Fibroblast of peridontal ligament (primary cell): ENCODE measurements at regions not wholly inside any gene's neighbourhood (a gene's known extent, or its start where the extent isn't known, plus 50 kb on each side); places are given as distances from the start of the nearest gene placed in this dataset.
"Not testable (repeated sequence)": the region's sequence is repeated elsewhere in the genome, so short reads cannot be mapped to it uniquely, and the experiment has no call there.

Experiments used
- DNase-seq: peaks from one replicate; pipeline ENCODE4 v3.0.0-alpha.2; 2010; ENCODE audit errors: extremely low read depth

DNA sequence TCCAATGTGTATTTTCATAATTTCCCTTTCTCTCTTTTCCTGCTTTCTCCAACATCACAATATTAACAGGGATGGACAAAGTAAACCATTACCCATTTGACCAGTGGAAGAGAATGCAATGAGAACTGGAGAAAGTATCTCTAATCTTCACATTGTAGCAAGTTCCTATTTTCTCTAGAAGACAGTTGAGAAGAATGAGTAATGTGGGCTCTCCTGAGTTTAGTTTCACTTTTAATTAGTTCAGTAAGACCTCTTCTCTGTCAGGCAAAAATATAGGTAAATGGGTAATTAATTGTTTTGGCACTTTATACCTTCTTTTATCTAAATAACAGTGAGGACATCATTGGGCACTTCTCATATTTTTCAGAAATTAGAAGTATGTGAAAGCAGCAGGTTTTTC lies 602.0 kb downstream of the GLUD2 start:
- DNase-seq = no peak

DNA sequence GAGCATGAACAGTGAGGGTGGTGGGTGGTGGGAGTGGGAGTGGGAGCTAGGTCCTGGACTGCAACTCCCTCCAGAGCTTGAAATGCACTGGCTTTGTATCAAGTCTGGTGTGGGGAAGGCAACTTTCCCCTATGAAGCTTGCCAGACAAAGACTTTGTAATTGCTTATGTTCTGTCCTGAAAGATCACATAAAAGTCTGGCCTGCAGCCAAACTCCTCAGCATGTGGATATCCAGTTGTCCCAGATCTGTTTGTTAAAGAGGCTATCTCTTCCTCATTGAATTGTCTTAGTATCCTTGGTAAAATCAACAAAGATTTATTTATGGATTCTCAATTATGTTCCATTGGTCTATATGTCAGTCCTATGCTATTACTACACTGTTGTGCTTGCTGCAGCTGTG lies 607.9 kb downstream of the GLUD2 start:
- DNase-seq = no peak

DNA sequence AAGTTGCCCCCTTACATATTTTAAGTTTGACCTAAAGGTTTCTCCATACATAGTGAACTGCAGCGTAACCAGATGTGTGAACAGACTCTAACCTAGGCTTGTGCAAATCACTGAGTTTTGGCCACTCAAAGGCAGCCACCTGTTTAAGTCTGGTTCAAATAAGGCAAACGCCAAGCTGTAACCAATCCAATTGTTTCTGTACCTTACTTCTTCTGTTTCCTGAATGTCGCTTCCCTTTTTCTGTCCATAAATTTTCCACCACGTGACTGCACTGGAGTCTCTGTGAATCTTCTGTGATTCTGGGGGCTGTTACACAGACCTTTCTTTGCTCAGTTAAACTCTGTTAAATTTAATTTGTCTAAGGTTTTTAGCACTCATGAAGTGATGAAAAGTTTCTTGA lies 618.8 kb downstream of the GLUD2 start:
- DNase-seq = no peak

DNA sequence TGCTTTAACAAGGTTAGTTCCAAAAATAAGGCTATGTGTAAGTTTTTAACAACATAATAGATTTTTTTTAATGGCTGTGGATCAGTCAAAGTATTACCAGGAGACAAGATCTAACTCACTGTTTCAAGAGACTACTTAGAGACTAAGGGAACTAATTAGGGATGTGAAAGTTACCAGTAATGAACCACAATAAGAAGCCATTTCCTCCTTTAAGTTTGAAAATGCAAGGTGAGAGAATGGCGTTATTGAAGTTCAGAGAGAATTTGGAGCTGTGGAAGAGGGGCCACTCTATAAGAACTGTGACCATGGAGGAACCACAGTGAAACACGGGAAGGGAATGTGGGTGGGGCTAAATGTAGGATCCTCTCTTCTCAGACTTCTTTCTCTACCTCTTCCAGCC lies 624.2 kb downstream of the GLUD2 start:
- no peak for DNase-seq

DNA sequence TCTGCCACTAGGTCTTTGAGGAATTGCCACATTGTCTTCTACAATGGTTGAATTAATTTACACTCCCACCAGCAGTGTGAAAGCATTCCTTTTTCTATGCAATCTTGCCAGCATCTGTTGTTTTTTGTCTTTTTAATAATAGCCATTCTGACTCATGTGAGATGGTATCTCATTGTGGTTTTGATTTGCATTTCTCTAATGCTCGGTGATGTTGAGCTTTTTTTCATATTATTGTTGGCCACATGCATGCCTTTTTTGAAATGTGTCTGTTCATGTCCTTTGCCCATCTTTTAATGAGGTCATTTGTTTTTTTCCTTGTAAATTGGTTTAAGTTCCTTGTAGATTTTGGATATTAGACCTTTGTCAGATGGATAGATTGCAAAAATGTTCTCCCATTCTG lies 661.8 kb downstream of the GLUD2 start:
- not testable (repeated sequence) for DNase-seq

DNA sequence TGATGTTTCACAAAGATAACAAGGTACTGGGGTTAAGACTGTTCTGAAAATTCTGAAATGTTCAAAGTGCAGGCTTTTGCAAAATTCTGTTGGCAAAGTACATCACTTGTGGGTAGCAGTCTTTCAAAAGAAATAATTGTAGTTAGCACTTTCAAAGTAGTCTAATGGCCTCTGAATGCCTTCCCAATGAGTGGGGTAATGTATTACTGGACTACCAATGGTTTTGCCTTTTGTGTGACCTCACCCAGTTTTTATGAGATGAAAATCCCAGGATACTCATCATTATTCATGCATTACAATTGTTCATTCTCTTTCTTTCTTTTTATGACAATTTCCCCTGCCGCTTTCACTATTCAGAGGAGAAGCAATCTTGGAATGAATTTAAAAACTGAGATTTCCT lies 686.1 kb downstream of the GLUD2 start:
- DNase-seq = no peak

DNA sequence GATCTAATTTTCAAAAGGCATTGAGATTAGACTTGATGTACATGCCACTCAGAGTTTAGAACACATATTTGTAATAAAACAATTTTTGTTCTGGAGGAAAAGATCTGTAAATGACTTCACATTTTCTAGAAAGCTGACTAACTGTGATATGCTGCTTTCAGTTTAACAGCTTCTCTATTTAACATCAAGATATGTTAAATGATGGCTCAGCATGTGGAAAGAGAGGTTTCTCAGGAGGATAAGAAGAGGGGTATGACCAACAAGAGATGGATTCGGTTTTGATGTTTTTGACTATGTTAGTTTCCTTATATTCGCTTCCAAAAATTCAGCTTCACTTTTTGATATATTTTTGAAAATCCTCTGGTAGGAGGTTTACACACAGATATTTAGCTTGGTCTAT lies 698.7 kb downstream of the GLUD2 start:
- no peak for DNase-seq

DNA sequence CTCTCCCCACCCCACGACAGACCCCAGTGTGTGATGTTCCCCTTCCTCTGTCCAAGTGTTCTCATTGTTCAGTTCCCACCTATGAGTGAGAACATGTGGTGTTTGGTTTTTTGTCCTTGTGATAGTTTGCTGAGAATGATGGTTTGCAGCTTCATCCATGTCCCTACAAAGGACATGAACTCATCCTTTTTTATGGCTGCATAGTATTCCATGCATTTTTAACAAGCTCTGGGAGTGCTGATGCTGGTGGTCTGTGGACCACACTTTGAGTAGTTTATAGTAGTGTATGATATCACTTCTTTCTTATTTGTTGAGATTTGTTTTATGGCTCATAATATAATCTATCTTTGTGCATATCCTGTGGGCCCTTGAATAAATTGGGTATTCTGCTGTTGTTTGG lies 706.2 kb downstream of the GLUD2 start:
- not testable (repeated sequence) for DNase-seq

DNA sequence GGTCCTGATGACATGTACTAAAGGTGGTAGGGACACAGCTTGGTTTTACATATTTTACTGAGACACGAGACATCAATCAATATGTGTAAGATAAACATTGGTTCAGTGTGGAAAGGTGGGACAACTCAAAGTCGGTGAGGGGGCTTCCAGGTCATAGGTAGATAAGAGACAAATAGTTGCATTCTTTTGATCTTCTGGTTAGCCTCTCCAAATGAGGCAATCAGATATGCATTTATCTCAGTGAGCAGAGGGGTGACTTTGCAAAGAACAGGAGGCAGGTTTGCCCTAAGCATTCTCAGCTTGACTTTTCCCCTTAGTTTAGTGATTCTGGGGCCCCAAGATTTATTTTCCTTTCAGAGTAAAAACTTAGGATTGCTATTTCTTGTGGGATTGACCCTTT lies 706.9 kb downstream of the GLUD2 start:
- no peak for DNase-seq

DNA sequence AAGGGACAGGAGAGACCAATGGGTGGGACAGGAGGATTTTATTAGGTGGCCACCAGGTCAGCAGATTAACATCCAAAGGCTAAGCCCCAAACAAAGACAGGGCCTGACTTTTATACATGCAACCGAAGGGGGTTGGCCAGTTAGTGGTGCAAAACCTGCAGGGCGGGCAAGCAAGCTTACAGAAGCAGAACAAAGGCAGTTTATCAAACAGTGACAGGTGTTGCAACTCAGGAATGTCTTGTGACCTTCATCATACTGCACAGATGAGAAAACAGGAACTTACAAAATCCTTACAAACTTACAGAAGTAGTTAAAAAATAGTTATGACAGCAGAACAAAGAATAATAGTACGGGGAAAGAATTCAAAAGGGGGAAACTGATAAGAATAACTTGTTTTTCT lies 708.1 kb downstream of the GLUD2 start:
- no peak for DNase-seq

DNA sequence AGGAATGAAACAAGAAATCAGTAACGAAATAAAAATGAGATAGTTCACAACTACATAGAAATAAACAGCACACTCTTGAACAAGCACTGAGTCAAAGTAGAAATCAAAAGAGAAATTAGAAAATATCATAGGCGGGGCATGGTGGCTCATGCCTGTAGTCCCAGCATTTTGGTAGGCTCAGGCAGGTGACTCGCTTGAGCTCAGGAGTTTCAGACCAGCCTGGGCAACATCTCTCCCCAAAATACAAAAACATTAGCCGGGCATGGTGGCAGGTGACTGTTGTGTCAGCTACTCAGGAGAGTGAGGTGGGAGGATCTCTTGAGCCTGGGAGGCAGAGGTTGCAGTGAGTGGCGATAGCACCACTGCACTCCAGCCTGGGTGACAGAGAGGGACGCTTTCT lies 714.4 kb downstream of the GLUD2 start:
- no peak for DNase-seq

DNA sequence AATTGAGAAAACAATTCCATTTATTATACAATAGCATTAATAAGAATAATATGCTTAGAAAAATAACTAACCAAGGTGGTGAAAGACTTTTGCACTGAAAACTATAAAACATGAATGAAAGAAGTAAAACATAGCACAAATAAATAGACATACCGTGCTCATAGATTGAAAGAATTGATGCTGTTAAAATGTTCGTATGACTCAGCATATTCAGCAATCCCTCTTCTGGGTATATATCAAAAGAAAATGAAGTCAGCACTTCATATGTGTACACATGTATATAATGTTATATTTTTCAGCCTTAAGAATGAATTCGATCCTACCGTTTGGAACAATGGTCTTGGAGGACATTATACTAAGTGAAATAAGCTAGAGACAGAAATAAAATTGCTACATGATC lies 716.3 kb downstream of the GLUD2 start:
- no peak for DNase-seq

DNA sequence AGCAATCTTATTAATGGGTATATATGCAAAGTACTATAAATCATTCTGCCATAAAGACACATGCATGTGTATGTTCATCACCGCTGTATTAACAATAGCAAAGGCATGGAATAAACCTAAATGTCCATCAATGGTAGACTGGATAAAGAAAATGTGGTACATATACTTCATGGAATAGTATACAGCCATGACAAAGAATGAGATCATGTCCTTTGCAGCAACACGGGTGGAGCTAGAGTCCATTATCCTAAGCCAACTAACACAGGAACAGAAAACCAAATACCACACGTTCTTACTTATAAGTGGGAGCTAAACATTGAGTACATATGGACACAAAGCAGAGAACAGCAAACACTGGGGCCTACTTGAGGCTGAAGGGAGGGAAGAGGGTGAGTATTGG lies 720.8 kb downstream of the GLUD2 start:
- DNase-seq = not testable (repeated sequence)

DNA sequence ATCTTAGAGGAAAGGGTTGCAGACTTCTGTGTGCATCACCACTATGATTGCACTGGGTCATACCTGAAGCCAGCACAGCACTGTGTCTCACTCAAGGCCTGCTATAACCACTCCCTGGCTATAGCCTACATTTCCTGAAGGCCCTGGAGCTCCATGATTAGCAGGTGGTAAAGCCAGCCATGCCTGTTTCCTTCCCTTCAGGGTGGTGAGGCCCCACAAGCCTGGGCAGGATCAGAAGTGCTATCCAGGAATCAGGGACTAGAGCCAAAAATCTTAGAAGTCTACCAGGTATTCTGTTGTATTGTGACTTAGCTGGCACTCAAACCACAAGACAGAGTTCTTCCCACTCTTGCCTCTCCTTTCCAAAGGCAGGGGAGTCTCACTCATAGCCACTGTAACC lies 734.6 kb downstream of the GLUD2 start:
- no peak for DNase-seq

DNA sequence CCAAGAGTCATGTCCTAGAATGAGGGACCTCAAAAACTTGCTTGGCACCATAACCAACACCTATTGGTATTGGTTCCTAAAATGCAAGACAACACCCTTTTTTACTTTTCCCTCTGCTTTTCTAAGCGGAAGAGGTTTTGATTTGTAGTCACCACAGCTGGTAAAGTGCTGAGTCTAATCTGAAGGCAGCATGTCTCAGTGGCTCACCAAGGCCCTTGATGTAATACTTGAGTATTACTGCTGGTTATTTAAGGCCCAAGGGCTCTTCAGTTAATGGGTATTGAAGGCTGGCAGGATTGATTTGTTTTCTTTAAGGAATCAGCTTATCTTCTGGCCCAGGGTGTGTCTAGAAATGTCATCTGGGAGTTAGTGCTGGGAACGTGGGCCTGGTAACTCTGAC lies 735.1 kb downstream of the GLUD2 start:
- no peak for DNase-seq

DNA sequence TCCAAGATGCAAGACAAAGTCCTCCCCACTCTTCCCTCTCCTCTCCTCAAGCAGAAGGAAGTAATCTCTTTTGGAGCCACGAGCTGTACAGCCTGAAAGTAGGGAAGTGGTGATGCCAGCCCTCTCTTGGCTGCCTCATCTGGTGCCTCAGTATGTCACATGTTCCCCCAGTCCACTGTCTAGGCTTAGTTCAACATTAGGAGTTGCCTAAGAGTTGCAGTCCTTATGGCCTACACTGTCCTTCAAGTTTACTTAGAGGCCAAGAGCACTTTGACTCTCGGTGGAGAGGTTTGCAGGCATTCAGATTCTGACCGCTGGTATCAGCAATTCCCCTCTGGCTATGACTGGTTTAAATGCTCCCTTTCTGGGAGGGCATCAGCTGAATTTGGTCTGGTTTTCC lies 735.6 kb downstream of the GLUD2 start:
- no peak for DNase-seq

DNA sequence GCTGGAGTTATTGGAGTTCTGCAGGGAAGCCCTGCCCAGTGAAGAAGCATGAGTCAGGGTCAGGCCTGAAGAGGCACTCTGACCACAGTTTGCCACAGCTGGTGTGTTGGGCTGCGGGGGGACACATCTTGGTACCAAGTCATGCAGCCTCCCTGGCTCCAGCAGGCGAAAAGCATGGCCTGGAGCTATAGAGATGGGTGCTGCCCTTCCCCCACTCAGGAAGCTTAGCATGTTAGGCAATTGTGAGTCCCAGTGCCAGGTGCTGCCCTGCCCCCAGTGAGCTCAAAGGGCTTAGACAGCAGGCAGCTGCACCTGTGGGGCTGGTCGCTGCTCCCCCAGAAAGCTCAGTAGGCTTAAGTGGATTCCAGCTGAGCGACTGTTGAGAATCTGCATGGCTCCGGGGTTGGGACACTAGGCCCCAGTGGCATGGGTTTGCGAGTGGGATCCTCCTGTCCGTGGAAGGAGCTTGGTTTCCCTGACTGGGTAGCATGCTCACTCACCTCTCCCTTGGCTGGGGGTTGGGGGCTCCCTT lies 755.5 kb downstream of the GLUD2 start:
- DNase-seq = no peak

DNA sequence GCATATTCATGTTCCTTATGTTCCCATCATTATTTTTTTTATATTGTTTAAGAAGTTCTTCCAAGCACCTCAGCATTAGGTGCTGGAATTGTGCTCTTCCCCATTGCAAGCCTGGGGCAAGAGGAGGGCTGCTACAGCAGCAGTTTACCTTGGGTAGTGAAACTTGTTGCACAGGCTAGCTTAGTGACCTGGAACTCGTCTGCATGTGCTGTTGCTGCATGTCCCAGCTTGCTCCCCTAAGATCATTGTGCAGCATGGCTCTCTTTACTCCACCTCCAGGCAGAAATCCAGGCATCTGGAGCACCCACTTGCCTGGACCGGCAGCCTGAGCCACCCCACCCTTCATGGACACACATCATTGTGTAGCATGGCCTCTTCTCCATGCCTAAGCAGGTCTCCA lies 776.0 kb downstream of the GLUD2 start:
- no peak for DNase-seq

DNA sequence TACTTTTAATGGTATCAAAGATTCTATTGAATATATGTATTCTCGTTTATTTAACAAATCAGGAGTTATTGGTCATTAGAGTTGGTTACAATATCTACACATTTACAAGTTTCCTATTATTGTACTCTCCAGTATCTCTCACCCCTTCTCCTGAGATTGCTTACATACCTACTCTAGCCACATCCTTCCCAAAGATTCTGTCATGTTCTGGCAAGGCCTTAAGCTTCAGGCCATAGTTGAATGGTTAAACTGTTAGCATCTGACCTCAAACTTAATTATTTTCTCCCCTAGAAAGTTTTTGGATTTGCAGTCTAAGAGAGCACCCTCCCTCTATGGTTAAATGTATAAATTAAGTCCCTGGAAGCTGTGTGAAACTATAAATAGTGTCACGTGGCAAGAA lies 784.2 kb downstream of the GLUD2 start:
- no peak for DNase-seq

DNA sequence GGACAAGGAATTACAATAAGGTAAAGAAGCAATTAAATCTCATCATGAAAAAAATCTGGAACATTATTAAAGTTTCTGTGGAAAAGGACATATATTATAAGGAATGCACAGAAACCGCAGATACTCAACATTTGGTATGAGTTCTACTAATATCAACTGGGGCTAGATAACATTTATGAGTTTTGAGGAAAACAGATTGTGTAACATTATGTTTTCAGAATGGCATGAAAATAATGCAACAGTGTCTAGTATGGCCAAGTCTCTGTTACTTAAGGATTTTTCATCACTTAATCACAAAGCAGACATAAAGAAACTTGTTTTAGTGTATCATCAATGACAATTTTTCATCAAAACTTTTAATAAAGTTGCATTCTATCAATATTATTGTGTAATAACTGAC lies 785.0 kb downstream of the GLUD2 start:
- no peak for DNase-seq

DNA sequence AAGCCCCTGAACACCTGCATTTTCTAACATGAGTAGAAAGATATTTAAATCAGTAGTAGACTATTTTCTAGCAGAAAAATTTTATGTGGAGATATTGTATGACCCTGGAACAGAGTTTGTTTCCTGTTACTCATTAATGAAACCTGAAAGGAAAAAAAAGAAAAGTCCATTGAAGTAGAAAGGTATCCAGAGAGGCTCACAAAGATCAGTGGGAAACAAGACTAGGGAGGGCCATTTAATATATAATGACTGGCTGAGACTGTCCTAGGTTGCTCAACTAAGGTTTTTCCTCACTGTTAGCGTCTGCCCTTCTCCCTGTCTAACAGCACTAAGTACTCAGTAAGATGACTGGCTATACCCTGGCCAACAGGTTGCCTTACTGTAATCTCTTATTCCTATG lies 788.6 kb downstream of the GLUD2 start:
- no peak for DNase-seq

DNA sequence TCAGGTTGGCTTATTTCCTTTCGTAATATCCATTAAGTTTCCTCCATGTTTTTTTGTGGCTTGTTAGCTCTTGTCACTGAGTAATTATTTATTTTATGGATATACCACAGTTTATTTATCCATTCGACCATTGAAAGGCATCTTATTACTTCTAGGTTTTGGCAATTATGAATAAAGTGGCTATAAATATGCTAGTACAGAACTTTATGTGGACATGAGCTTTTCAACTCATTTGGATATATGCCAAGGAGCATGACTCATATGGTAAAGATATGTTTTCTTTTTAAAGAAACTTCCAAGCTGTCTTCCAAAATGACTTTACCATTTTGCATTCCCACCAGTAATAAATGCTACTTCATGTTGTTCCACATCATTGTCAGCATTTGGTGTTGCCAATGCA lies 803.6 kb downstream of the GLUD2 start:
- DNase-seq = peak; percentile 19

DNA sequence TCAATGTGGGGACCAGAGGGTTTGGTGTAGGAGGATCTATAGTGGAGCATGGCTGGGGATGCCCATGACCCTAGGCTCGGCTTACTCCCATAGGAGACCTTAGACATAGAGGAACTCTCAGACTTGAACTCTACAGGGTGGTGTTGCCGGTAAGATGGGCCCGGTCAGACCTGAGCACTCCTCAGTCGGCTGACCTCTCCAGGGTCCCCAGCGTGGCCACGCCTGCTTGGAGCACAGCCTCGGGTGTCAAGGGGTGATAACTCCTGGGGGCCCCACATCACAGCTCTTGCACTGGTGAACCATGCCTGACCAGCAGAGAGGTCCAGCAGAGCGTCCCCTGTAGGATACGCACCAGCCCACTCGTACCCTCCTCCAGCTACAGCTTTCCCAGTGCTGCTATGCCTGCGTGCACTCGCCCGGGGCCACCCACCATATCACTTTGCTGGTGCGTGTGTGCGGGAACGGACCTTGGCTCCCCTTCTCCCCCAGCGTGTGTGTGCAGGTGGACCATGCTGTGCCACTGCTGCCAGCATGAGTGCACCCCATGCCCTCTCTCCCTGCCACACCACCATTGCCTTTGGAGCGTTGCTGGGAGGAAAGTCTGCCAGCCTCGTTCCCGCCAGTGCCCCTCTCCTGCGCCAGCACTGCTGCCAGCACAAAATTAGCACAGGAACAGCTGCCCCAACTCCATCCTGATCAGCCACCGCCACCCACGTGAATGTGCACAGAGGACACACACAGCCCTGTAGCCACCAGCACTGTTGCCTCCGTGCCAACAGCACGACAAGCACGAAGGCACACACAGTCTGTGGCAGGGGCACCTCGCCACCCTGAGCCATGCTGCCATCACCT lies 806.6 kb downstream of the GLUD2 start:
- no peak for DNase-seq

DNA sequence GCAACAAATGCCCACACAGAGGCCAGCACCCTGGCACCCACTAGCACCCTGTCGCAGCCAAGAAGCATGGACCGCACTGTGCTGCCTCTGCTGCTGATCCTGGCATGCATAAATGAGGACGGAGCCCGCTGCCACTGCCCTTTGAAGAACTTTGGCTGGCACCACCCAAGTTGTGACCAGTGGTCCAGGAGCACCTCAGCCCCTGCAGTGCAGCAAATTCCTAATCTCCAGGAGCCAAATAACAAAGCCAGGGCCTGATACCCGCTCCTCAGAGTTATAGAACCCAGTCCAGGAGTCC lies 807.2 kb downstream of the GLUD2 start:
- DNase-seq = no peak
